ENCODE measurements at regions not wholly inside any gene's neighbourhood (a gene's known extent, or its start where the extent isn't known, plus 50 kb on each side); places are given as distances from the start of the nearest gene placed in this dataset.
"Not testable (repeated sequence)": the region's sequence is repeated elsewhere in the genome, so short reads cannot be mapped to it uniquely, and the experiment has no call there.

GRCh38 chr7:156039194-156039593 is 226.9 kb upstream of the SHH start:
- intact Hi-C loops (cut with micrococcal nuclease): no loop called here
- POLR2A ChIA-PET: no interaction called here
- Mint-ChIP-seq H3K36me3 (ENCODE audit: insufficient read depth, unreplicated experiment) (no peaks in the 10 kb centered on the region), H3K4me3 (ENCODE audit: unreplicated experiment) (no peak overlapping the region), H3K9me3 (ENCODE audit: unreplicated experiment) (no peaks in the 10 kb centered on the region), H3K27me3 (ENCODE audit: insufficient read depth, unreplicated experiment) (peaks cover 68% of the 10 kb centered on the region), H3K27ac (ENCODE audit: low read depth, unreplicated experiment) (no peak overlapping the region), H3K4me1 (ENCODE audit: insufficient read depth, unreplicated experiment) (peaks cover 5% of the 10 kb centered on the region)
- TF ChIP-seq, protein P1, sequence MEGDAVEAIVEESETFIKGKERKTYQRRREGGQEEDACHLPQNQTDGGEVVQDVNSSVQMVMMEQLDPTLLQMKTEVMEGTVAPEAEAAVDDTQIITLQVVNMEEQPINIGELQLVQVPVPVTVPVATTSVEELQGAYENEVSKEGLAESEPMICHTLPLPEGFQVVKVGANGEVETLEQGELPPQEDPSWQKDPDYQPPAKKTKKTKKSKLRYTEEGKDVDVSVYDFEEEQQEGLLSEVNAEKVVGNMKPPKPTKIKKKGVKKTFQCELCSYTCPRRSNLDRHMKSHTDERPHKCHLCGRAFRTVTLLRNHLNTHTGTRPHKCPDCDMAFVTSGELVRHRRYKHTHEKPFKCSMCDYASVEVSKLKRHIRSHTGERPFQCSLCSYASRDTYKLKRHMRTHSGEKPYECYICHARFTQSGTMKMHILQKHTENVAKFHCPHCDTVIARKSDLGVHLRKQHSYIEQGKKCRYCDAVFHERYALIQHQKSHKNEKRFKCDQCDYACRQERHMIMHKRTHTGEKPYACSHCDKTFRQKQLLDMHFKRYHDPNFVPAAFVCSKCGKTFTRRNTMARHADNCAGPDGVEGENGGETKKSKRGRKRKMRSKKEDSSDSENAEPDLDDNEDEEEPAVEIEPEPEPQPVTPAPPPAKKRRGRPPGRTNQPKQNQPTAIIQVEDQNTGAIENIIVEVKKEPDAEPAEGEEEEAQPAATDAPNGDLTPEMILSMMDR (IDR thresholded peaks at IDR 0.05; ENCODE audit: unreplicated experiment): no peak
- no TSS peak for BruUV-seq (replicated peaks)
- no peak for DNase-seq (ENCODE audit: unreplicated experiment)
- CTCF ChIA-PET: interaction anchor here (0.7 kb wide), 1 partner anchor 8 kb away, joined by 4 read pairs; no protein-coding TSS in a partner anchor

DNA sequence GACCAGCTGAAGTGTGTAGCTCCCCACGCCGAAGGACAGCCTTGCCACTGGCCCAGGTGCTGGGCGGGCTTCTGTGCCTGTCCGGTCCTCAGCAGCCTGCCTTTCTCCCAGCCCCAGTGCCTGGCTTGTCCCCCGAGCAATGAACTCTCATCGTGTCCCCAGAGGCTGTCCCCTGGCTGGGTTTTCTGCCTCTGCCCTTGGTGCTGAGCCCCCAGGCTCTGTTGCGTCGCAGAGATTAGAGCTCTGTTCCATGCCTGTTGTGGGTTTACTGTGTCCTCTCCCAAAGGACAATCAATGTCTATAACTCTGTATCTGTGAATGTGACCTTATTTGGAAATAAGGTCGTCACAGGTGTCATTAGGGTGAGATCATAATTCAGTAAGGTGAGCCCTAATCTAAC is 226.1 kb upstream of the SHH start:
- Mint-ChIP-seq H3K4me1 (ENCODE audit: insufficient read depth, unreplicated experiment) (peaks cover 5% of the 10 kb centered on the region), H3K36me3 (ENCODE audit: insufficient read depth, unreplicated experiment) (no peaks in the 10 kb centered on the region), H3K4me3 (ENCODE audit: unreplicated experiment) (no peak overlapping the region), H3K27ac (ENCODE audit: low read depth, unreplicated experiment) (no peak overlapping the region), H3K9me3 (ENCODE audit: unreplicated experiment) (no peaks in the 10 kb centered on the region), H3K27me3 (ENCODE audit: insufficient read depth, unreplicated experiment) (peaks cover 61% of the 10 kb centered on the region)
- ChIA-PET POLR2A (no interaction called here), CTCF (no interaction called here)
- no peak for DNase-seq (ENCODE audit: unreplicated experiment)
- BruUV-seq (replicated peaks): no TSS peak
- TF ChIP-seq, protein P1 (IDR thresholded peaks at IDR 0.05; ENCODE audit: unreplicated experiment): no peak
- intact Hi-C loops (cut with micrococcal nuclease): no loop called here

DNA sequence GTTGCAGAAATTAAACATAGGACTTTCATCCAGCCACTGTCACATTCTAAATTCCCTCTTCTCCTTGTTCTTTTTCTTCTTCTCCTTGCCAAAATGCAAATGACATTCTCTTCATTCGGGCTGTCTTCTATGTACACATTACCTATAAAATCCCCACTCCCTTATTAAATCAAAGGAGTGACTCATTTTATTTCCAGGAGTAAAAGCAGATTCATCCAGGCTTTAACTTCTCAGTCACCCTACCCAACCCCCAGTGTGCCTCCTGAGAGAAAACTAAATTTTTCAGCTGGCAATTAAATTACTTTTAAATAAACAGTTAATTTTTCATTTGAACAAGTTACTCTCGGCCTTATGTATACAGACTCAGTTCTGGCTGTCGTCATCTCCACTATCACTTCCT is 223.9 kb upstream of the SHH start:
- no peak for DNase-seq (ENCODE audit: unreplicated experiment)
- H3K27ac Mint-ChIP-seq (ENCODE audit: low read depth, unreplicated experiment): no peak overlapping the region
- BruUV-seq (replicated peaks): no TSS peak
- H3K4me1 Mint-ChIP-seq (ENCODE audit: insufficient read depth, unreplicated experiment): peaks cover 5% of the 10 kb centered on the region
- intact Hi-C loops (cut with micrococcal nuclease): no loop called here
- H3K36me3 Mint-ChIP-seq (ENCODE audit: insufficient read depth, unreplicated experiment): no peaks in the 10 kb centered on the region
- H3K27me3 Mint-ChIP-seq (ENCODE audit: insufficient read depth, unreplicated experiment): peaks cover 59% of the 10 kb centered on the region
- POLR2A ChIA-PET: no interaction called here
- peaks cover 11% of the 10 kb centered on the region for H3K9me3 Mint-ChIP-seq (ENCODE audit: unreplicated experiment)
- CTCF ChIA-PET: no interaction called here
- H3K4me3 Mint-ChIP-seq (ENCODE audit: unreplicated experiment): no peak overlapping the region
- TF ChIP-seq, protein P1 (IDR thresholded peaks at IDR 0.05; ENCODE audit: unreplicated experiment): no peak

- H3K36me3 Mint-ChIP-seq (ENCODE audit: insufficient read depth, unreplicated experiment); POLR2A ChIA-PET; intact Hi-C loops (cut with micrococcal nuclease); BruUV-seq (replicated peaks); CTCF ChIA-PET; H3K27ac Mint-ChIP-seq (ENCODE audit: low read depth, unreplicated experiment); H3K4me1 Mint-ChIP-seq (ENCODE audit: insufficient read depth, unreplicated experiment); DNase-seq (ENCODE audit: unreplicated experiment); H3K4me3 Mint-ChIP-seq (ENCODE audit: unreplicated experiment): not testable (repeated sequence)
- Mint-ChIP-seq H3K9me3 (ENCODE audit: unreplicated experiment) (peaks cover 11% of the 10 kb centered on the region), H3K27me3 (ENCODE audit: insufficient read depth, unreplicated experiment) (peaks cover 59% of the 10 kb centered on the region)
These were observed 223.1 kb upstream of the SHH start for GRCh38 chr7:156035387-156035786.

GRCh38 chr7:156034397-156034796 is 222.1 kb upstream of the SHH start:
- Mint-ChIP-seq H3K27ac (ENCODE audit: low read depth, unreplicated experiment) (no peak overlapping the region), H3K36me3 (ENCODE audit: insufficient read depth, unreplicated experiment) (no peaks in the 10 kb centered on the region), H3K9me3 (ENCODE audit: unreplicated experiment) (peaks cover 11% of the 10 kb centered on the region), H3K4me1 (ENCODE audit: insufficient read depth, unreplicated experiment) (peaks cover 5% of the 10 kb centered on the region), H3K27me3 (ENCODE audit: insufficient read depth, unreplicated experiment) (peaks cover 63% of the 10 kb centered on the region), H3K4me3 (ENCODE audit: unreplicated experiment) (no peak overlapping the region)
- ChIA-PET CTCF (no interaction called here), POLR2A (interaction anchor here (0.7 kb wide), 1 partner anchor 594 kb away, joined by 3 read pairs; no protein-coding TSS in a partner anchor)
- DNase-seq (ENCODE audit: unreplicated experiment): no peak
- no TSS peak for BruUV-seq (replicated peaks)
- TF ChIP-seq, protein P1 (IDR thresholded peaks at IDR 0.05; ENCODE audit: unreplicated experiment): no peak
- intact Hi-C loops (cut with micrococcal nuclease): no loop called here

Data from MCF 10A (cell line).